Tibial artery (tissue), 4 donors: ENCODE measurements at regions not wholly inside any gene's neighbourhood (a gene's known extent, or its start where the extent isn't known, plus 50 kb on each side); places are given as distances from the start of the nearest gene placed in this dataset.

Experiments used
- DNase-seq, 2 donors: peaks; one replicate each; pipeline ENCODE4 v3.0.0-alpha.2; 2019
- H3K27ac ChIP-seq, 2 donors: fragments of 200-600 bp; sonication (generic) in 1 of 2; 1 replicate in 1 of 2; 2 replicates in 1 of 2; pipeline ENCODE4 v1.5.1; 2018 to 2019; ENCODE audit warnings: mild to moderate bottlenecking in 1 of 2
- H3K27me3 ChIP-seq, 2 donors: fragments of 200-600 bp; sonication (generic) in 1 of 2; one replicate each; pipeline versions ENCODE4 v1.5.1 to v1.6.0; 2016 to 2019
- H3K36me3 ChIP-seq, 3 donors: fragments of 200-600 bp; sonication (generic) in 2 of 3; one replicate each; pipeline ENCODE4 v1.5.1; 2016 to 2019; ENCODE audit warnings: mild to moderate bottlenecking in 2 of 3
- H3K4me1 ChIP-seq, 4 donors: fragments of 200-600 bp; sonication (generic) in 2 of 4; 1 replicate in 3 of 4; 2 replicates in 1 of 4; pipeline ENCODE4 v1.5.1; 2016 to 2019
- H3K4me3 ChIP-seq, 2 donors: fragments of 200-600 bp; sonication (generic) in 1 of 2; 1 replicate in 1 of 2; 2 replicates in 1 of 2; pipeline ENCODE4 v1.5.1; 2018 to 2019; ENCODE audit warnings: mild to moderate bottlenecking in 2 of 2
- H3K9me3 ChIP-seq, 3 donors: fragments of 200-600 bp; sonication (generic) in 1 of 3; one replicate each; pipeline ENCODE4 v1.5.1; 2016 to 2019
- intact Hi-C: fragments of 100-400 bp; cut with DNase I; formaldehyde crosslinking; loops from one replicate; pipeline ENCODE4 v1.15.0; 2023; ENCODE audit warnings: low total_unique reads
- TF ChIP-seq, protein P1 (sequence below), 2 experiments: fragments of 200-600 bp in 1 of 2; fragments of 450-650 bp in 1 of 2; IDR thresholded peaks; one replicate each; pipeline ENCODE4 v1.5.1; 2017 to 2019; ENCODE audit warnings: antibody characterized with exemption in 2 of 2, mild to moderate bottlenecking in 1 of 2, moderate library complexity in 1 of 2

- H3K27ac ChIP-seq = no peak overlapping the region
- intact Hi-C loops = no loop called here
- H3K36me3 ChIP-seq = no peaks in the 10 kb centered on the region
- no peak overlapping the region for H3K4me3 ChIP-seq
- H3K4me1 ChIP-seq = peaks cover 0 to 17% (median 5%) of the 10 kb centered on the region in 4 donors
- no peaks in the 10 kb centered on the region for H3K9me3 ChIP-seq
- no peak for DNase-seq
- TF ChIP-seq, protein P1, sequence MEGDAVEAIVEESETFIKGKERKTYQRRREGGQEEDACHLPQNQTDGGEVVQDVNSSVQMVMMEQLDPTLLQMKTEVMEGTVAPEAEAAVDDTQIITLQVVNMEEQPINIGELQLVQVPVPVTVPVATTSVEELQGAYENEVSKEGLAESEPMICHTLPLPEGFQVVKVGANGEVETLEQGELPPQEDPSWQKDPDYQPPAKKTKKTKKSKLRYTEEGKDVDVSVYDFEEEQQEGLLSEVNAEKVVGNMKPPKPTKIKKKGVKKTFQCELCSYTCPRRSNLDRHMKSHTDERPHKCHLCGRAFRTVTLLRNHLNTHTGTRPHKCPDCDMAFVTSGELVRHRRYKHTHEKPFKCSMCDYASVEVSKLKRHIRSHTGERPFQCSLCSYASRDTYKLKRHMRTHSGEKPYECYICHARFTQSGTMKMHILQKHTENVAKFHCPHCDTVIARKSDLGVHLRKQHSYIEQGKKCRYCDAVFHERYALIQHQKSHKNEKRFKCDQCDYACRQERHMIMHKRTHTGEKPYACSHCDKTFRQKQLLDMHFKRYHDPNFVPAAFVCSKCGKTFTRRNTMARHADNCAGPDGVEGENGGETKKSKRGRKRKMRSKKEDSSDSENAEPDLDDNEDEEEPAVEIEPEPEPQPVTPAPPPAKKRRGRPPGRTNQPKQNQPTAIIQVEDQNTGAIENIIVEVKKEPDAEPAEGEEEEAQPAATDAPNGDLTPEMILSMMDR (IDR thresholded peaks at IDR 0.05) = no peak
- no peaks in the 10 kb centered on the region for H3K27me3 ChIP-seq
Observed at GRCh38 chr10:60575105-60575504, 185.4 kb upstream of the ANK3 start.

DNA sequence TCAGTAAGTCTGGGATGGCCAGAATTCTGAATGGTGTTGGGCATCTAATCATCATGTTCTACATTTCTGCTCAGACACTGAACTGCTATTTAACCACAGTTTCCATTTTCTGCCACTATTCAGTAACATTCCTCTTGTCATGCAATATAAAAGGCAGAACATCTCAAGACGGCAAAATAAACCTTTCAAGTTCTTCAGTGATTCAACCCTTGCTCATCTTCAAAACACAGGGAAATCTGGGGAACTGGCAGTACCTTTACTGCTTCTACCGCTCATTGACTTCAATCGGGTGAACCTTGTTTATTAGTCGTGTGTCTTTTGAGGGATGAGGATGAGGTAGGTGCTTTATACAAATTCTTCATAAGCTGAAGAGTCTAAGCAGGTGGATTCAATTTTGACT lies 184.7 kb upstream of the ANK3 start:
- H3K27ac ChIP-seq = no peak overlapping the region
- no peaks in the 10 kb centered on the region for H3K27me3 ChIP-seq
- DNase-seq = no peak
- H3K9me3 ChIP-seq = no peaks in the 10 kb centered on the region
- H3K4me3 ChIP-seq = no peak overlapping the region
- no peaks in the 10 kb centered on the region for H3K36me3 ChIP-seq
- intact Hi-C loops = no loop called here
- TF ChIP-seq, protein P1 (IDR thresholded peaks at IDR 0.05) = no peak
- H3K4me1 ChIP-seq = peaks cover 0 to 17% (median 5%) of the 10 kb centered on the region in 4 donors

DNA sequence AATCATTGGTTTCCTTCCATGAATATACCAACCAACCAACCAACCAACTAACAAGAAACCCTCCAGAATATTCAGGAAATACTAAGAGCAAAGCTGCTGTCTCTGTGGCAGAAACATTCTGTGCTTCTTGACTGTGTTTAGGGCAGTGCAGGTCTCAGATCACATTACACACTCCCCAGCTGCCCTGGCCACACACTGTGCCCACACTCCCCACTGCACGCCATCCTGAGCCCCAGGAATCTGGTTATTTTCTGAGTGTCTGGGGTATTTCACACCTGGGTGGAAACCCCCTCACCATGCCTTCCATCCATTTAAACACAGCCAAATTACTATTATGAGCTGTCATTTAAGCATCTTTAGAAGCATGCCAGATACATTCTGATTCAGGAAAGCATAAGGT lies 183.7 kb upstream of the ANK3 start:
- peaks cover 0 to 17% (median 5%) of the 10 kb centered on the region in 4 donors for H3K4me1 ChIP-seq
- DNase-seq = no peak
- no peaks in the 10 kb centered on the region for H3K36me3 ChIP-seq
- no peak overlapping the region for H3K27ac ChIP-seq
- TF ChIP-seq, protein P1 (IDR thresholded peaks at IDR 0.05) = no peak
- no peak overlapping the region for H3K4me3 ChIP-seq
- no peaks in the 10 kb centered on the region for H3K9me3 ChIP-seq
- no peaks in the 10 kb centered on the region for H3K27me3 ChIP-seq
- intact Hi-C loops = no loop called here

GRCh38 chr10:60572511-60573194 lies 183.0 kb upstream of the ANK3 start:
- H3K36me3 ChIP-seq = no peaks in the 10 kb centered on the region
- peaks cover 0 to 17% (median 5%) of the 10 kb centered on the region in 4 donors for H3K4me1 ChIP-seq
- DNase-seq = no peak
- H3K27ac ChIP-seq = no peak overlapping the region
- TF ChIP-seq, protein P1 (IDR thresholded peaks at IDR 0.05) = no peak
- intact Hi-C loops = no loop called here
- no peaks in the 10 kb centered on the region for H3K27me3 ChIP-seq
- H3K9me3 ChIP-seq = no peaks in the 10 kb centered on the region
- H3K4me3 ChIP-seq = peak overlapping the region; percentile 30 to 39

- no peak for DNase-seq
- H3K9me3 ChIP-seq = peaks cover 0 to 4% (median 0%) of the 10 kb centered on the region in 3 donors
- H3K4me3 ChIP-seq = no peak overlapping the region
- H3K36me3 ChIP-seq = no peaks in the 10 kb centered on the region
- TF ChIP-seq, protein P1 (IDR thresholded peaks at IDR 0.05) = no peak
- peaks cover 0 to 12% (median 5%) of the 10 kb centered on the region in 4 donors for H3K4me1 ChIP-seq
- no peaks in the 10 kb centered on the region for H3K27me3 ChIP-seq
- intact Hi-C loops = no loop called here
- no peak overlapping the region for H3K27ac ChIP-seq
Observed at GRCh38 chr10:60570896-60571295, 181.2 kb upstream of the ANK3 start.
